WERI-Rb-1 (cell line): ENCODE measurements at regions not wholly inside any gene's neighbourhood (a gene's known extent, or its start where the extent isn't known, plus 50 kb on each side); places are given as distances from the start of the nearest gene placed in this dataset.

Experiments
- DNase-seq: peaks from one replicate; pipeline ENCODE4 v3.0.0-alpha.2; 2020
- H3K27ac ChIP-seq: fragments of 250-450 bp; sonication (Bioruptor Pico); 2 replicates; pipeline ENCODE4 v1.5.1; 2020; ENCODE audit warnings: mild to moderate bottlenecking, moderate library complexity
- H3K27me3 ChIP-seq: fragments of 250-450 bp; sonication (Bioruptor Pico); 2 replicates; pipeline ENCODE4 v1.5.1; 2021; ENCODE audit warnings: mild to moderate bottlenecking, low read depth, moderate library complexity; ENCODE audit not compliant: insufficient read depth, severe bottlenecking
- H3K36me3 ChIP-seq: fragments of 250-450 bp; sonication (Bioruptor Pico); 2 replicates; pipeline ENCODE4 v1.5.1; 2020; ENCODE audit warnings: mild to moderate bottlenecking, moderate library complexity
- H3K4me3 ChIP-seq: 2 replicates; pipeline ENCODE4 v1.5.1; 2011; ENCODE audit warnings: low read depth, mild to moderate bottlenecking, control low read depth, low read length
- H3K9me3 ChIP-seq: fragments of 250-450 bp; sonication (Bioruptor Pico); 2 replicates; pipeline ENCODE4 v1.5.1; 2021; ENCODE audit warnings: mild to moderate bottlenecking, moderate library complexity; ENCODE audit not compliant: severe bottlenecking
- TF ChIP-seq, protein P1 (sequence below): IDR thresholded peaks from 2 replicates; pipeline ENCODE4 v1.5.1; 2011; ENCODE audit warnings: low read depth, mild to moderate bottlenecking, control low read depth, inconsistent platforms, low read length

DNA sequence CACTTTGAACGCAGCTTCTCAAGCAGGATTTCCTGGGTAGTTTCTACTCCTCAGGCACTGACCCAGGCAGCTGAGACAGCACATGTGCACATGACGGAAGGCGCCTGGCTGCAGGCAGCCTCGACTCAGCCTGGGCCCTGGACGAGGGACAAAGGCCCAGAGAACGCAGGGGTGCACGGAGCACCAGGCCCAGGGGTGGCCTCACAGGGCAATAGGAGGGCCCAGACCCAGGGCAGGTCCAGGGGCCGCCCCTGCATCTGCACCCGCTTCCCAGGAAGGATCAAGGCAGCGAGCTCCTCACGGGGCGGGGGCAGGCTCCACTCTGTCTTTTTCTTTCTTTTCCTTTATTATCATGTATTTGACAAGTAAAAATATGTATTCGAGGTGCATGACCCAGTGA lies 208.4 kb downstream of the BRD1 start:
- no peak for DNase-seq

DNA sequence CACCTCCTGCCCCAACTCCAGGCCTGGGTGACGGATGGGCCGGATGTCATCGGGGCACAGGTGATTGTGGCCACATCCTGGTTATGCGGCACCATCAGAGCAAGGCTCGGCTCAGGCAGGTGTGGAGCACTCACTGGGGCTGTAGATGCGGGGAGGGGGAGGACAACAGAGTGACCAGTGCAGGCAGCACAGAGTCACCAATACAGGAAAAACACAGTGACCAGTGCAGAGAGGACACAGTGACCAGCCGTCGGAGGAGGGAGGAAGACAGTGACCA lies 209.1 kb downstream of the BRD1 start:
- TF ChIP-seq, protein P1, sequence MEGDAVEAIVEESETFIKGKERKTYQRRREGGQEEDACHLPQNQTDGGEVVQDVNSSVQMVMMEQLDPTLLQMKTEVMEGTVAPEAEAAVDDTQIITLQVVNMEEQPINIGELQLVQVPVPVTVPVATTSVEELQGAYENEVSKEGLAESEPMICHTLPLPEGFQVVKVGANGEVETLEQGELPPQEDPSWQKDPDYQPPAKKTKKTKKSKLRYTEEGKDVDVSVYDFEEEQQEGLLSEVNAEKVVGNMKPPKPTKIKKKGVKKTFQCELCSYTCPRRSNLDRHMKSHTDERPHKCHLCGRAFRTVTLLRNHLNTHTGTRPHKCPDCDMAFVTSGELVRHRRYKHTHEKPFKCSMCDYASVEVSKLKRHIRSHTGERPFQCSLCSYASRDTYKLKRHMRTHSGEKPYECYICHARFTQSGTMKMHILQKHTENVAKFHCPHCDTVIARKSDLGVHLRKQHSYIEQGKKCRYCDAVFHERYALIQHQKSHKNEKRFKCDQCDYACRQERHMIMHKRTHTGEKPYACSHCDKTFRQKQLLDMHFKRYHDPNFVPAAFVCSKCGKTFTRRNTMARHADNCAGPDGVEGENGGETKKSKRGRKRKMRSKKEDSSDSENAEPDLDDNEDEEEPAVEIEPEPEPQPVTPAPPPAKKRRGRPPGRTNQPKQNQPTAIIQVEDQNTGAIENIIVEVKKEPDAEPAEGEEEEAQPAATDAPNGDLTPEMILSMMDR: no peak
- Histone ChIP-seq H3K4me3 (no peak overlapping the region), H3K36me3 (no peaks in the 10 kb centered on the region), H3K9me3 (no peaks in the 10 kb centered on the region), H3K27ac (no peak overlapping the region), H3K27me3 (no peaks in the 10 kb centered on the region)
- DNase-seq: no peak

More for the DNA sequence above, 208.4 kb downstream of the BRD1 start:
- Histone ChIP-seq H3K27me3 (no peaks in the 10 kb centered on the region), H3K27ac (no peak overlapping the region), H3K9me3 (no peaks in the 10 kb centered on the region), H3K36me3 (no peaks in the 10 kb centered on the region), H3K4me3 (no peak overlapping the region)
- TF ChIP-seq, protein P1: no peak

DNA sequence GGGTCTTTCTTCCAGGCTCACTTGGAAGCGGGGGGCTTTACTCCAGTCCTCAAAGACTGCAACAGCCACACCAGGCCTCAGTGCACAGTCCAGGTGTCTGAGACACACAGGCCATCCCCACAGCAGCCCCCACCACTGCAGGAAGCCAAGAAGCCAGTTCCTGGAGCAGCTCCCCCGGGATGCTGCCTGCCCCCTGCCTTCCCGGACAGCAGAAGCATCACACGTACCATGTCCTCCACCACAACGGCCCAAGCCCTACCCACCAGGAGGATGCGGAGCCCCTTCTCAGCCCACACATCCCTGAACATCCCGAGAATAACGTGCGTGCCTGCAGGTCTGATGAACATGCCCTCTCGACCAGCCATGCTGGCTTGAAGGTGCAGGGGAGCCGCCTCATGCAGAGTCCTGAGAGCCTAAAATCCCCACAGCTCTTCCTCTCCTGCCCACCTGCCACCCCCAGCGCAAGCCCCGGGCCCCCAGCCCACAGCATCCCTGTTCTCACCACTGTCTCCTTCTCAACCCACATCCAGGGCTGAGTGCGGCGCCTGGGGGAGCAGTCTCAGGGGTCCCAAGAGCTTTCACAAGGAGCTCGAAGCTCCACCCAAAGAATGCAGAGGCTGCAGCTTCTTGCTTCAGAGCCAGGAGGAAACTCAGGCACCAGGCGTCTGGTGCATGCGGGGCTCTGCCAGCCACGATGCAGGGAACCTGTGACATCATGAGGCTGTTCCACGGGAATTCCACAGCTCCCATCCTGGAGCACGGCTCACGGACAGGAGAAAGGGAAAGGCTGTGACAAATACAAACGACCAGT lies 209.6 kb downstream of the BRD1 start:
- Histone ChIP-seq H3K27me3 (no peaks in the 10 kb centered on the region), H3K4me3 (no peak overlapping the region), H3K36me3 (no peaks in the 10 kb centered on the region), H3K27ac (no peak overlapping the region), H3K9me3 (no peaks in the 10 kb centered on the region)
- no peak for DNase-seq
- TF ChIP-seq, protein P1: no peak

DNA sequence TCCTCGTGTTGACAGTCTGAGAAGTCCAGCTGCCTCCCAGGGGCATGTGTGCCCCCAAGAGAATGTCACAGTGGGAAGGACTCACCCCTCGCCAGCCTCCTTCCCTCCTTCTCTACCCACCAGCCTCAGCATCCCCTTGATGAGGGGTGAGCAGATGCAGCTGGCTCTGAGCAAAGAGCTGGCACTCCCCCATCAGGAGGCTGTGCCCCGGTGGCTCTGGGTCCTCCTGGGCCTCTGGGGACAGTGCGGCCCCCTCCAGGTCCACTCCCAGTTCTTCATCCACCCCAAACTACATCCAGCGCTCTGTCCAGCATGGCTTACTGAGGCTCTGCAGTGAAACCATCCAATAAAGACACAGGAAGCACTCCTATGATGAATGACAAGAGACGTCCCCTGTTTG lies 210.4 kb downstream of the BRD1 start:
- Histone ChIP-seq H3K36me3 (no peaks in the 10 kb centered on the region), H3K4me3 (no peak overlapping the region), H3K9me3 (no peaks in the 10 kb centered on the region), H3K27me3 (no peaks in the 10 kb centered on the region), H3K27ac (no peak overlapping the region)
- DNase-seq: no peak
- TF ChIP-seq, protein P1: no peak

DNA sequence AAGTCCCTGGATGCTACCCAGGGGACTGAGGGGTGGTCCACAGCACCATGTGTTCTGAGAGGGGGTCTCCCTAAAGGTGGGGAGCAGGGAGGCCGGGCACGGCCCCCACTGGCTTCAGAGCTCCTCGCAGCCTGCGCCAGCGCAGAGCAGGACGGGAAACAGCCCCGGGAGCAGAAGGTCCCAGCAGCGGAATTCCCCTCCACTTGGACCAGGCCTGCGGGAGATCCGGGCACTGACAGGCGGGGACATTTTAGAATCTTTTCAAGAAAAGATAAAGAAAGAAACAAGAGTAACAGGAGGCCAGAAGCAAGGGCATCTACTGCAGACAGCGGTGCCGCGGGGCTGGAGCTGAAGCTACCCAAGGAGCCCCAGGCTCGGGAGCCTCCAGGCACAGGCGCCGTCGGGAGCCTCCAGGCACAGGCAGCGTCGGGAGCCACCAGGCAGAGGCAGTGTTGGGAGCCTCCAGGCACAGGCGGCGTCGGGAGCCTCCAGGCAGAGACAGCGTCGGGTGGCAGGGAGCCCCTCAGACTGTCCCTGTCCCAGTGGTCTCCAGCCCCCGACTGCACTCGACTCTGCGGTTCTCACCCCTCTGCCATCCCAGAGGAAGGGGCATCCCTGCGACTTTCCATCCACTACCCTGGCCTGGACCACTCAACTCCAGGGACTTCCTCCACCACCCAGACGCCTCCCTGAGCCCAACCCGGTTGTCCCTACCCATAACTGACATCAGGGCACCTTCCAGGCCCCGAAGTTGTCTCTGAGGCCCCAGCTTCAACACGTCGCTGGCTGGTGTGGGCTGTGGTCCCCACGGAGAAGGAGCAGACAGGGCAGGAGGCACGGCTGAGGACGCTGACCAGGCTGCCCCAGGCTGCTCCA lies 211.1 kb downstream of the BRD1 start:
- Histone ChIP-seq H3K27ac (no peak overlapping the region), H3K4me3 (no peak overlapping the region), H3K36me3 (no peaks in the 10 kb centered on the region), H3K27me3 (no peaks in the 10 kb centered on the region), H3K9me3 (no peaks in the 10 kb centered on the region)
- no peak for DNase-seq
- TF ChIP-seq, protein P1: no peak
